ENCODE measurements at regions not wholly inside any gene's neighbourhood (a gene's known extent, or its start where the extent isn't known, plus 50 kb on each side); places are given as distances from the start of the nearest gene placed in this dataset.
"Not testable (repeated sequence)": the region's sequence is repeated elsewhere in the genome, so short reads cannot be mapped to it uniquely, and the experiment has no call there.

DNA sequence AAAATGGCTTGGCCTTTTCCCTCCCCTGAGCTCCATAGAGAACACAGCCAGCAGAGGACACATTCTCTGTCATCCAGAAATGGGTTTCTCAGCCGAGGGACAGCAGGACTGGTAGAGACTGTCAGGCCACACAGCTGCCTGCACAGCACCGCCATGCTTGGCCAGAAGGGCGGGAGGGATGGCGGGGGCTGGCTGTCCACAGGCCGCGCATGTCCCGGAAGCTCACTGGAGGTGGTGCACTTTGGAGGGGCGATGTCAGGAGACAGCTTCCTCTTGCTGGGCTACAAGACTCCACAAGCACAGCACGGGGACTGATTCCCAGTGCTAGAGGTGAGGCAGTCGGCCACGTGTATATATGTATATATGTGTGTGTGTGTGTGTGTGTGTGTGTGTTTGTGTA, 125.3 kb downstream of the GOLGA6L4 start:
- not testable (repeated sequence) for DNase-seq, ATAC-seq, H3K4me1 ChIP-seq

DNA sequence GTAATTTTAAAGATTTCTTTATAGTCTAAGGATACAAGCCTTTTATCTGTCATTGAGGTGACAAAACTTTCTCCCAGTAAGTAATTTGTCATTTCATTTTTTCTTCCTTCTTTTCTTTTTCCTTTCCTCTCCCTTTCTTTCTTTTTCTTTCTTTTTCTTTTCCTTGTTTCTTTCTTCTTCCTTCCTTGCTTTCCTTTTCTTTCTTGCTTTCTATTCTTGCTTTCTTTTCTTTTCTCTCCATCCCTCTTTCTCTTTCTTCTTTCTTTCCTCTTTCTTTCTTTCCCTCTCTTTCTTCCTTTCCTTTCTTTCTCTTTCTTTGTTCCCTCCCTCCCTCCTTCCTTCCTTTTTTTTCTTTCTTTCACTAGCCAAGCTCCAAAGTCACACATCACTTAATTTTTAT, 148.8 kb downstream of the GOLGA6L4 start:
- H3K9me3 ChIP-seq; DNase-seq; intact Hi-C loops (cut with DNase I); H3K4me1 ChIP-seq; H3K27ac ChIP-seq; ATAC-seq; H3K36me3 ChIP-seq; H3K4me3 ChIP-seq; H3K27me3 ChIP-seq: not testable (repeated sequence)

More for the DNA sequence above, 125.3 kb downstream of the GOLGA6L4 start:
- H3K36me3 ChIP-seq; H3K27me3 ChIP-seq; H3K27ac ChIP-seq; intact Hi-C loops (cut with DNase I); H3K9me3 ChIP-seq; H3K4me3 ChIP-seq: not testable (repeated sequence)

DNA sequence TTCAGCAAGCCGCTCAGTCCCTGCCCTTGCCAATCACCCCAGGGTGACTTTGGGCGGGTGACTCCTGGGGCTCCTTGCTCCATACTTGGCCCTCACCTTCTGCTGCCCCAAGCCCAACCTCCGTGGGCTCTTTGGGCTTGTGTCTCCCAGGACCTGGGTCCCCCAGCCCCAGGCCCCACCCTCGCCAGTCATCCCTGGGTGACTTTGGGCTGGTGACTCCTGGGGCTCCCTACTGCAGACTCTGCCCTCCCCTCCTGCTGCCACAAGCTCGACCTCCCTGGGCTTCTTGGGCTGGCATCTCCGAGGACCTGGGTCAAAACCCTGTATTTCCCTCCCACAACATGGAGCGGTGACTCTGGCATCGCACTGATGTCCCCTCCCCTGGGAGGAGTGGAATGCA, 151.5 kb downstream of the GOLGA6L4 start:
- Histone ChIP-seq H3K27ac (no peak overlapping the region), H3K36me3 (no peaks in the 10 kb centered on the region), H3K9me3 (no peaks in the 10 kb centered on the region), H3K27me3 (no peaks in the 10 kb centered on the region), H3K4me3 (no peak overlapping the region), H3K4me1 (no peaks in the 10 kb centered on the region)
- intact Hi-C loops (cut with DNase I), result no loop called here
- ATAC-seq, result no peak
- TF ChIP-seq, protein P1, sequence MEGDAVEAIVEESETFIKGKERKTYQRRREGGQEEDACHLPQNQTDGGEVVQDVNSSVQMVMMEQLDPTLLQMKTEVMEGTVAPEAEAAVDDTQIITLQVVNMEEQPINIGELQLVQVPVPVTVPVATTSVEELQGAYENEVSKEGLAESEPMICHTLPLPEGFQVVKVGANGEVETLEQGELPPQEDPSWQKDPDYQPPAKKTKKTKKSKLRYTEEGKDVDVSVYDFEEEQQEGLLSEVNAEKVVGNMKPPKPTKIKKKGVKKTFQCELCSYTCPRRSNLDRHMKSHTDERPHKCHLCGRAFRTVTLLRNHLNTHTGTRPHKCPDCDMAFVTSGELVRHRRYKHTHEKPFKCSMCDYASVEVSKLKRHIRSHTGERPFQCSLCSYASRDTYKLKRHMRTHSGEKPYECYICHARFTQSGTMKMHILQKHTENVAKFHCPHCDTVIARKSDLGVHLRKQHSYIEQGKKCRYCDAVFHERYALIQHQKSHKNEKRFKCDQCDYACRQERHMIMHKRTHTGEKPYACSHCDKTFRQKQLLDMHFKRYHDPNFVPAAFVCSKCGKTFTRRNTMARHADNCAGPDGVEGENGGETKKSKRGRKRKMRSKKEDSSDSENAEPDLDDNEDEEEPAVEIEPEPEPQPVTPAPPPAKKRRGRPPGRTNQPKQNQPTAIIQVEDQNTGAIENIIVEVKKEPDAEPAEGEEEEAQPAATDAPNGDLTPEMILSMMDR (IDR thresholded peaks at IDR 0.05), result no peak
- DNase-seq, result no peak

DNA sequence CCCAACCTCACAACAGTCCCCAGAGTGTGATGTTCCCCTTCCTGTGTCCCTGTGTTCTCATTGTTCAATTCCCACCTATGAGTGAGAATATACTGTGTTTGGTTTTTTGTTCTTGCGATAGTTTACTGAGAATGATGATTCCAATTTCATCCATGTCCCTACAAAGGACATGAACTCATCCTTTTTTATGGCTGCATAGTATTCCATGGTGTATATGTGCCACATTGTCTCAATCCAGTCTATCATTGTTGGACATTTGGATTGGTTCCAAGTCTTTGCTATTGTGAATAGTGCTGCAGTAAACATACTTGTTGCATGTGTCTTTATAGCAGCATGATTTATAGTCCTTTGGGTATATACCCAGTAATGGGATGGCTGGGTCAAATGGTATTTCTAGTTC, 152.6 kb downstream of the GOLGA6L4 start:
- H3K4me1 ChIP-seq; ATAC-seq; H3K4me3 ChIP-seq; H3K36me3 ChIP-seq; H3K27ac ChIP-seq; H3K9me3 ChIP-seq; intact Hi-C loops (cut with DNase I); H3K27me3 ChIP-seq; DNase-seq: not testable (repeated sequence)

DNA sequence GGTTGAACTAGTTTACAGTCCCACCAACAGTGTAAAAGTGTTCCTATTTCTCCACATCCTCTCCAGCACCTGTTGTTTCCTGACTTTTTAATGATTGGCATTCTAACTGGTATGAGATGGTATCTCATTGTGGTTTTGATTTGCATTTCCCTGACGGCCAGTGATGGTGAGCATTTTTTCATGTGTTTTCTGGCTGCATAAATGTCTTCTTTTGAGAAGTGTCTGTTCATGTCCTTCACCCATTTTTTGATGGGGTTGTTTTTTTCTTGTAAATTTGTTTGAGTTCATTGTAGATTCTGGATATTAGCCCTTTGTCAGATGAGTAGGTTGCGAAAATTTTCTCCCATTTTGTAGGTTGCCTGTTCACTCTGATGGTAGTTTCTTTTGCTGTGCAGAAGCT, 153.1 kb downstream of the GOLGA6L4 start:
- ATAC-seq; H3K36me3 ChIP-seq; H3K4me1 ChIP-seq; H3K9me3 ChIP-seq; intact Hi-C loops (cut with DNase I); H3K27me3 ChIP-seq; H3K4me3 ChIP-seq; H3K27ac ChIP-seq; DNase-seq: not testable (repeated sequence)

DNA sequence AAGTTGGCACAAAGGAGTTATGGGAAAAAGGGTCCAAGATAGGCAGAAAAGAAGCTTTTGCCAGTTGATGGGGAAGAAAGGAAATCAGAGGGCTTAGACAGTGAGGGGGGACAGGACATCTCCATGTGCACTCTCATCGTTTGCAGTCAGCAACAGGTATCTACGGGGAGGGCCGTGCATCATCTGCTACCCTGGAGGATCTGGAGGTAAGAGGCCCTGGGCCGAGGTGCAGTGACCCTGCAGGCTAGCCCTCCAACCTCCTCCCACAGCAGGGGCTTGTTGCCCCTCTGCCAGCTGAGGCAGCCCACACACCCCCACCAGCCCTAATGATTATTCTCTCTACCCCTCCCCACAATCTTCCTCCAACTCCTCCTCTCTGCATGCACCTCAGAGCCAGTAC, 154.8 kb downstream of the GOLGA6L4 start:
- intact Hi-C loops (cut with DNase I); ATAC-seq; H3K36me3 ChIP-seq; DNase-seq; H3K9me3 ChIP-seq; H3K27ac ChIP-seq; H3K4me1 ChIP-seq; H3K4me3 ChIP-seq; H3K27me3 ChIP-seq: not testable (repeated sequence)

DNA sequence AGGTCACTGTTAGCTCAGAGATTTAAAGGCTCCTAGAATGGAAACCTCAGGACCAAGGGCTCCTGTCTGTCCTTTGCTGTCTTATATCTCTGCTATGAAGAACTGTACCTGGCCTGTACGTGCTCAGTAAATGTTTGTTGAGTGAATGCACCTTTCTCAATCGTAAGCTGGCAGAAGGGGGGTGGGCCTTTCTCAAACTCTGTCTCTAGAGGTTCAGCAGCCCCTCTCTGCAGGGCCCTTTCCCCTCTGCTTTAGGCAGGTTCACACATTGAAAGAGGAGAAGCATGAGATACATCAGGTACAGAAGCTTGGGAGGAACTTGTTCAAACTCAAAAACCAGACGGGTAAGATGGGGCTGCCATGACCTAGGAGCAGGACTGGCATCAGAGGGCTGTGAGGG, 155.6 kb downstream of the GOLGA6L4 start:
- ATAC-seq, result no peak
- intact Hi-C loops (cut with DNase I), result no loop called here
- no peaks in the 10 kb centered on the region for H3K9me3 ChIP-seq
- no peak overlapping the region for H3K27ac ChIP-seq
- no peak for DNase-seq
- H3K27me3 ChIP-seq, result no peaks in the 10 kb centered on the region
- H3K36me3 ChIP-seq, result no peaks in the 10 kb centered on the region
- H3K4me3 ChIP-seq, result no peak overlapping the region
- TF ChIP-seq, protein P1 (IDR thresholded peaks at IDR 0.05), result no peak
- no peaks in the 10 kb centered on the region for H3K4me1 ChIP-seq

DNA sequence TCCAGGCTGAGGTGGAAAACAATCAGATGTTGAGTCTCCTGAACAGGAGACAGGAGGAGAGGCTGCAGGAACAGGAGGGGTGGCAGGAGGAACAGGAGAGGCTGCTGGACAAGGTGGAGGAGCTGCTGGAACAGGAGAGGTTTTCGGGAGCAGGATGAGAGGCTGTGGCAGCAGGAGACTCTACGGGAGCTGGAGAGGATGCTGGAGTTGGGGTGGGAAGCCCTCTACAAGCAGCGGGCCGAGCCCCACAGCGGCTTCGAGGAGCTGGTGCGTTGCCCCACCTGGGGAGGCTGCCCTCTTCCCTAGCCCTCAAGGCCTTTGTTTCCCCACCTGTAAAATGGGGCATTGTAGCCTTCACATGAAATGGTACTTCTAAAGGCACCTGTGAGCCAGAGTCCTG, 156.4 kb downstream of the GOLGA6L4 start:
- ATAC-seq; H3K27me3 ChIP-seq; H3K36me3 ChIP-seq; H3K9me3 ChIP-seq; H3K4me3 ChIP-seq; H3K4me1 ChIP-seq; intact Hi-C loops (cut with DNase I); H3K27ac ChIP-seq: not testable (repeated sequence)
- peak; percentile 46 for DNase-seq

DNA sequence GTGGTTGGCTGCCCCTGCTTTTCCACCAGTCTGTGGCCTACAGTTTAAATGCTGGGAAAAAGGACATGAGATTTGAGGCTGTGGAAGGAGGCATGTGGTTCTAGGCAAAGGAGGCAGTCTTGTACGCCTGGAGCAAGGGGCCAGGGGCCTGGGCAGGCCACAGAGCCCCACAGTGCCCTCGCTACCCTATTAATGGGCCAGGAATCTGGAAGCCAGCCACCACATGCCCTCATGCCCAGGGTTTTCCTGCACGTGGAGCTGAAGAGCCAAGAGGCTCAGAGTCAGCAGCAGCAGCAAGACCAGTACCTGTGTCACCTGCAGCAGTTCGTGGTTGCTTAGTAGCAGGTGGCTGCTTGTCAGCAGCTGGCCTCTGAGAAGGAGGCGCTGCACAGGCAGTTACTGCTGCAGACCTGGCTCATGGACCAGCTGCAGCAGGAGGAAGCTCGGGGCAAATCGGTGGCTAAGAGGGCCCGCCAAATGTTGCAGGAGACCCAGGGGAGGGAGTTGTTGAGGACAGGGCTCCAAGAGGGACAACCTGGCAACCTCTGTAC, 157.9 kb downstream of the GOLGA6L4 start:
- H3K9me3 ChIP-seq; H3K27ac ChIP-seq; H3K4me1 ChIP-seq; H3K27me3 ChIP-seq; H3K4me3 ChIP-seq; ATAC-seq; intact Hi-C loops (cut with DNase I); H3K36me3 ChIP-seq: not testable (repeated sequence)
- DNase-seq, result peak; percentile 53

DNA sequence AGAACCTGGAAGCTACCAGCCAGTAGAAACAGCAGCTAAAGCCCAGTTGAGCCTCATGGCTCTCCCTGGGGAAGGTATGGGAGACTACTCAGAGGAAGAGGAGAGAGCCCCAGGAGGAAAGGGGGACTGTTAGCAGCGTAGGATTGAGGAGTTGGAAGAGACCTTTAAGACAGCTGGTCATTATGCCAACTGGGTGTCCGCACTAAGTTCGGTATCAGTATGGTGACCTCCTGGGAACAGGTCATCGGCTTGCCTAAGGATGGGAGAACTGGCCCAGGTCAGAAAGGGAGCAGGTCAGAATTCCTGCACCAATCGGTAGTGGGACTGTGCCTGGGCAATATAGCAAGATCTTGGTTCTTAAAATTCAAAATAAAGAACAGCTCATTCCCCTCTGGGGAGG, 158.4 kb downstream of the GOLGA6L4 start:
- H3K27me3 ChIP-seq; H3K9me3 ChIP-seq; H3K36me3 ChIP-seq; H3K4me1 ChIP-seq; intact Hi-C loops (cut with DNase I); H3K4me3 ChIP-seq; ATAC-seq; H3K27ac ChIP-seq: not testable (repeated sequence)
- DNase-seq, result peak; percentile 12

DNA sequence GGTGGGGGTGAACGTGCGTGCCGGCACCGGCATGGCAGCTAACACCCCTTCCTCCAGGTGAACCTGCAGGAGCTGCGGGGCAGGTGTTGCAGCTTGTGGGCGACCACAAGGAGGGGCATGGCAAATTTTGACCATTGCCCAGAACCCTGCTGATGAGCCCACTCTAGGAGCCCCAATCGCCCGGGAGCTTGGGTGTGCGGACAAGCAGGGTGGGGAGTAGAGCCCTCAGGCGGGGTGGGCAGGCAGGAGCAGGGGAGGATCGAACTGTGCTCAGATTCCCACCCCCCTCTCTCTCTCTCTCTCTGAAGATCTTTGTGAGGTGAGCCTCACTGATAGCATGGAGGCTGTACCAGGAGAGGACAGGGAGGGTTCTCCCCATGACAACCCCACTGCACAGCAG, 159.8 kb downstream of the GOLGA6L4 start:
- H3K27ac ChIP-seq; H3K27me3 ChIP-seq; H3K9me3 ChIP-seq; H3K4me3 ChIP-seq; ATAC-seq; intact Hi-C loops (cut with DNase I); H3K4me1 ChIP-seq; H3K36me3 ChIP-seq: not testable (repeated sequence)
- peak; percentile 19 for DNase-seq

DNA sequence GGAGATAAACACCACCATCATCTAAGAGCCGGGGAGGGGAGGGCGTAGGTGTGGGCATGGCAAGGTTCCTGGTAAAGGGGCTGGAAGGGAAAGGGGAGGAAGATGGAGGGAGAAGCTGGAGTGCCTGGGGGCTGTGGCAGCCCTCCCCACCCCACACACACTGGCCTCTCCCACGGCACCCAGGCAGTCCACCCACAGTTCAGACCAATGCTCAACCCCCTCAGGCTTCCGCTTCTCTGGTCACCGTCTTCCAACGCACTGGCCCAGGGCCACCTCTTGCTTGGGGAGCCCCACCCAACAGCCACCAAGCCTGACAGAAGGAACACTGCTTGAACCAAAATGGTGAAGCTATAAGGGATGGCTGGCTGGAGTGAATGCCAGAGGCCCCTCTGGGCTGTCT, 160.3 kb downstream of the GOLGA6L4 start:
- H3K36me3 ChIP-seq; H3K27me3 ChIP-seq; intact Hi-C loops (cut with DNase I); H3K4me1 ChIP-seq; H3K27ac ChIP-seq; ATAC-seq; H3K9me3 ChIP-seq; H3K4me3 ChIP-seq: not testable (repeated sequence)
- peak; percentile 36 for DNase-seq

DNA sequence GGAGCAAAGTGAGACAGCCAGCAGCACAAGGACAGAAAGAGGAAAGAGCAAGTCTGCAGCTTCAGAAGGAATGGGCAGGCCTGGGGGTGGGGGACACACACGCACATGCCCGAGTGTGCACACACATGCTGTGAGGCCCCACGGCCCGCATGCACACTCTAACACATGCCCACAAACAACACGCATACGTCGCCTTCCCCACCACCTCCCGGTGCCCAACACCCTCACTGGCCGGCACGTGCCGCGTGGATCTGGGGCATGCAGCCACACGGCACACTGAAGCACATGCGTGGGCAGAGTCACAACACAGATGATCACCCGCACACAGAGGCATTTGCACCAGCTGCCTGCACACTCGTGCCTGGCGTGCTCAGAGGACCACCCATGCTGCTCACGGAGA, 161.5 kb downstream of the GOLGA6L4 start:
- intact Hi-C loops (cut with DNase I); H3K9me3 ChIP-seq; H3K27me3 ChIP-seq; H3K4me1 ChIP-seq; ATAC-seq; H3K36me3 ChIP-seq; H3K4me3 ChIP-seq; H3K27ac ChIP-seq: not testable (repeated sequence)
- peak; percentile 60 for DNase-seq
